SH-SY5Y (cell line): ENCODE measurements at regions not wholly inside any gene's neighbourhood (a gene's known extent, or its start where the extent isn't known, plus 50 kb on each side); places are given as distances from the start of the nearest gene placed in this dataset.

Experiments
- GATA2 ChIP-seq: IDR thresholded peaks from 2 replicates; pipeline ENCODE4 v1.6.1; 2011; ENCODE audit warnings: mild to moderate bottlenecking, low read depth, low read length
- GATA3 ChIP-seq: IDR thresholded peaks from 2 replicates; pipeline ENCODE4 v1.6.1; 2011; ENCODE audit warnings: low read depth, mild to moderate bottlenecking, low read length, moderate library complexity

GRCh38 chr7:153475239-153475638 is 577.0 kb upstream of the DPP6 start:
- no peak for TF ChIP-seq GATA2
- no peak for TF ChIP-seq GATA3
